Liver (tissue), 3 donors: ENCODE measurements at regions not wholly inside any gene's neighbourhood (a gene's known extent, or its start where the extent isn't known, plus 50 kb on each side); places are given as distances from the start of the nearest gene placed in this dataset.

Experiments
- CTCF ChIP-seq: fragments of 150-350 bp; IDR thresholded peaks from 2 replicates; pipeline ENCODE4 v1.5.1; 2017; ENCODE audit warnings: improper control_type of control experiment, low read depth, low read length; ENCODE audit not compliant: missing input control
- GABPA ChIP-seq, 2 donors: IDR thresholded peaks in 1 of 2; conservative IDR thresholded peaks in 1 of 2; 2 replicates each; pipeline ENCODE4 v1.6.1; 2016; ENCODE audit warnings: antibody characterized with exemption in 2 of 2, mild to moderate bottlenecking in 1 of 2, moderate library complexity in 1 of 2
- JUND ChIP-seq, 2 donors: IDR thresholded peaks; 2 replicates each; pipeline ENCODE4 v1.6.1; 2016; ENCODE audit warnings: antibody characterized with exemption in 2 of 2
- RAD21 ChIP-seq, 2 donors: IDR thresholded peaks; 2 replicates each; pipeline ENCODE4 v1.6.1; 2016; ENCODE audit warnings: antibody characterized with exemption in 2 of 2, mild to moderate bottlenecking in 2 of 2
- YY1 ChIP-seq: IDR thresholded peaks from 2 replicates; pipeline ENCODE4 v1.6.1; 2016; ENCODE audit warnings: antibody characterized with exemption, mild to moderate bottlenecking
- donor health status: healthy.
- donor health status: healthy.

GRCh38 chr11:19615341-19616183, 97.1 kb upstream of the NAV2 start:
- TF ChIP-seq CTCF (no peak), JUND (IDR thresholded peaks at IDR 0.05) (no peak), RAD21 (IDR thresholded peaks at IDR 0.05) (no peak), YY1 (no peak), GABPA (IDR thresholded peaks at IDR 0.05 in 1 of 2, conservative IDR thresholded peaks at IDR 0.05 in 1 of 2) (no peak)
